GM23248 (cell line): ENCODE measurements at regions not wholly inside any gene's neighbourhood (a gene's known extent, or its start where the extent isn't known, plus 50 kb on each side); places are given as distances from the start of the nearest gene placed in this dataset.
A peak's percentile ranks its signal among the peaks of the same experiment; 100 is the strongest.

Experiments
- DNase-seq: peaks from one replicate; pipeline ENCODE4 v3.0.0-alpha.2; 2015
- H2AFZ ChIP-seq: fragments of 200-600 bp; sonication (generic); 2 replicates; pipeline ENCODE4 v1.6.1; 2016; ENCODE audit warnings: antibody characterized with exemption
- H3F3A ChIP-seq: fragments of 200-600 bp; sonication (generic); 2 replicates; pipeline ENCODE4 v1.6.1; 2016; ENCODE audit warnings: mild to moderate bottlenecking, antibody characterized with exemption, mixed run types; ENCODE audit not compliant: insufficient read depth
- H3K27ac ChIP-seq: fragments of 200-600 bp; sonication (generic); 2 replicates; pipeline ENCODE4 v1.5.1; 2016; ENCODE audit warnings: mild to moderate bottlenecking
- H3K27me3 ChIP-seq: fragments of 200-600 bp; sonication (generic); replicated peaks from 2 replicates; pipeline ENCODE4 v1.6.1; 2016; ENCODE audit warnings: mild to moderate bottlenecking; ENCODE audit not compliant: insufficient read depth
- H3K36me3 ChIP-seq: fragments of 200-600 bp; sonication (generic); 2 replicates; pipeline ENCODE4 v1.6.1; 2016; ENCODE audit warnings: low read depth, mild to moderate bottlenecking
- H3K4me1 ChIP-seq: fragments of 200-600 bp; sonication (generic); 2 replicates; pipeline ENCODE4 v1.6.1; 2016; ENCODE audit warnings: mild to moderate bottlenecking; ENCODE audit not compliant: insufficient read depth
- H3K4me2 ChIP-seq: fragments of 200-600 bp; sonication (generic); one replicate; pipeline ENCODE4 v1.6.1; 2016; ENCODE audit warnings: mild to moderate bottlenecking; ENCODE audit not compliant: unreplicated experiment
- H3K4me3 ChIP-seq: fragments of 200-600 bp; sonication (generic); 2 replicates; pipeline ENCODE4 v1.5.1; 2016; ENCODE audit warnings: mild to moderate bottlenecking
- H3K79me2 ChIP-seq: fragments of 200-600 bp; sonication (generic); 2 replicates; pipeline ENCODE4 v1.6.1; 2016; ENCODE audit warnings: mild to moderate bottlenecking; ENCODE audit not compliant: insufficient read depth
- H3K9ac ChIP-seq: fragments of 200-600 bp; sonication (generic); 2 replicates; pipeline ENCODE4 v1.6.1; 2016; ENCODE audit warnings: mild to moderate bottlenecking
- H3K9me2 ChIP-seq: fragments of 200-600 bp; sonication (generic); 2 replicates; pipeline ENCODE4 v1.6.1; 2016; ENCODE audit warnings: mixed run types, mild to moderate bottlenecking, moderate library complexity; ENCODE audit not compliant: insufficient read depth
- H3K9me3 ChIP-seq: fragments of 200-600 bp; sonication (generic); one replicate; pipeline ENCODE4 v1.6.1; 2017; ENCODE audit warnings: low read depth
- H4K20me1 ChIP-seq: fragments of 200-600 bp; sonication (generic); 2 replicates; pipeline ENCODE4 v1.6.0; 2016; ENCODE audit not compliant: insufficient read depth
- EZH2 ChIP-seq: fragments of 200-600 bp; sonication (generic); IDR thresholded peaks from 2 replicates; pipeline ENCODE4 v1.6.1; 2018; ENCODE audit warnings: antibody characterized with exemption, mild to moderate bottlenecking; ENCODE audit not compliant: insufficient read depth, poor library complexity, severe bottlenecking
- EZH2phosphoT487 ChIP-seq: fragments of 200-600 bp; sonication (generic); IDR thresholded peaks from 2 replicates; pipeline ENCODE4 v1.6.1; 2018; ENCODE audit warnings: antibody characterized with exemption, moderate library complexity, mild to moderate bottlenecking, low read depth; ENCODE audit not compliant: insufficient read depth
- WGBS, 2 experiments: methylation state at CpG; one replicate each; pipeline ENCODE4 v1.1.6; 2015 to 2017; ENCODE audit warnings: low lambda C conversion rate in 2 of 2, low coverage in 1 of 2; ENCODE audit errors: missing lambda C conversion rate in 2 of 2; 5-methylcytosine and 5-hydroxymethylcytosine counted together
- in situ Hi-C: fragments of 300-500 bp; cut with MboI; formaldehyde crosslinking; loops from 2 replicates; pipeline ENCODE4 v1.15.0; 2020

GRCh38 chr1:115428256-115428655 lies 90.2 kb upstream of the NGF start:
- Histone ChIP-seq H2AFZ (no peak overlapping the region), H3K79me2 (no peaks in the 10 kb centered on the region), H4K20me1 (no peaks in the 10 kb centered on the region), H3K4me3 (no peak overlapping the region), H3K9me3 (no peaks in the 10 kb centered on the region), H3K27me3 (no peaks in the 10 kb centered on the region), H3K36me3 (no peaks in the 10 kb centered on the region), H3K9me2 (no peaks in the 10 kb centered on the region), H3K4me1 (peaks cover 82% of the 10 kb centered on the region), H3K4me2 (no peak overlapping the region), H3F3A (peaks cover 55% of the 10 kb centered on the region), H3K27ac (peak overlapping the region; percentile 98), H3K9ac (no peak overlapping the region)
- in situ Hi-C loops, result no loop called here
- DNase-seq, result peak; percentile 26
- TF ChIP-seq EZH2 (no peak), EZH2phosphoT487 (no peak)
- WGBS, 2 experiments, result 67 to 77% methylated on average over 2 of the region's 2 CpGs

DNA sequence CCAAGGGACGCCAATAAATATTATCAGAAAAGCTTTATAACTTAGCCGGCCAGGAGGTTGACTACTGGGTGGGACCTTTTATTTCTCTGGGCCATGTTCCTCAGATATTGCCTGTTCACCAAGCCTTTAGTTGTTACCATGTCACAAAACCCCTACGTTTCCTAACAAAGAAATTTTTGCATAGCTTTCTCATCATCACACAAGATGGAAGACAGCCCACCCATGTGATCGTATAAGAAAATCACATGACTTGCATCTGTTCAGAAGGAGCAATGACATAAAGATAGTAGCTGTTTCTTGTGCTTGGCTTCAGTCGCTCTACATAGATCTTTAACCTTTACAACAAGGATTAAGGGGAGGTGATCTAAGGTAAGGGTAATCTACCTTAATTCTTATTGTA lies 88.9 kb upstream of the NGF start:
- peaks cover 78% of the 10 kb centered on the region for H3K4me1 ChIP-seq

GRCh38 chr1:115426231-115426771 lies 88.3 kb upstream of the NGF start:
- Histone ChIP-seq H3K27ac (peak overlapping the region; percentile 87), H3F3A (peaks cover 51% of the 10 kb centered on the region), H3K36me3 (no peaks in the 10 kb centered on the region), H3K27me3 (no peaks in the 10 kb centered on the region), H3K9ac (peak overlapping the region; percentile 64), H3K4me1 (peaks cover 71% of the 10 kb centered on the region), H4K20me1 (no peaks in the 10 kb centered on the region), H3K9me3 (no peaks in the 10 kb centered on the region), H3K9me2 (no peaks in the 10 kb centered on the region), H2AFZ (peak overlapping the region; percentile 40; the same call in 1 of the 2 replicates), H3K4me3 (no peak overlapping the region), H3K4me2 (peak overlapping the region; percentile 29), H3K79me2 (no peaks in the 10 kb centered on the region)
- 3 to 4% methylated on average over 6 of the region's 6 CpGs for WGBS, 2 experiments
- TF ChIP-seq EZH2 (no peak), EZH2phosphoT487 (0 out of 2 replicates have a peak, but pooled peaks have one; percentile 34)
- peak; percentile 92 for DNase-seq
- in situ Hi-C loops, result no loop called here

More for the DNA sequence above, 88.9 kb upstream of the NGF start:
- H3K27me3 ChIP-seq, result no peaks in the 10 kb centered on the region
- peak overlapping the region; percentile 87 for H3K27ac ChIP-seq
- peak overlapping the region; percentile 21 for H3K4me2 ChIP-seq
- no peak overlapping the region for H3K4me3 ChIP-seq
- H3K9ac ChIP-seq, result peak overlapping the region; percentile 64
- no peaks in the 10 kb centered on the region for H3K9me2 ChIP-seq
- 87 to 92% methylated on average over 5 of the region's 5 CpGs for WGBS, 2 experiments
- TF ChIP-seq EZH2, result no peak
- no peak for TF ChIP-seq EZH2phosphoT487
- H3K36me3 ChIP-seq, result no peaks in the 10 kb centered on the region
- in situ Hi-C loops, result no loop called here
- no peak overlapping the region for H2AFZ ChIP-seq
- H3K79me2 ChIP-seq, result no peaks in the 10 kb centered on the region
- H3K9me3 ChIP-seq, result no peaks in the 10 kb centered on the region
- peak; percentile 32 for DNase-seq
- no peaks in the 10 kb centered on the region for H4K20me1 ChIP-seq
- peaks cover 55% of the 10 kb centered on the region for H3F3A ChIP-seq

DNA sequence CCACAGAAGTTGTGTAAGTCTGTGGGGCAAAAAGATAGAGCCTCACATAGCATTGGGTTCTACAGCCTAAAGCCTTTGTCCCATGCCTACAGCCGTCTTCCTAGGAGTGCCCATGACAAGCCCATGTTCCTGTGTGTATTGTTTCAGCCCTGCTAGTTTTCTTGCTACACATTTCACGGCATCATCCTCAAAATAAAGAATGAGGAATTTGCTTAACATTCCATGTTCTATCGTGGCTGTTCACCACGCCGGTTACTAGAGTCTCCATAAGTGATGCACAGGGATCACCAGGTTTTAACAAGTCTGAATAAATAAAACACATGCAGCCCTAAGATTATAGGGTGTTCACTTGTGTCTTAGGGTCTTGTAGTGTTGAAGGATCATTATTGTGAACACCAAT lies 87.4 kb upstream of the NGF start:
- no peak for DNase-seq
- Histone ChIP-seq H3K79me2 (no peaks in the 10 kb centered on the region), H3K9me3 (no peaks in the 10 kb centered on the region), H3F3A (peaks cover 45% of the 10 kb centered on the region), H3K27ac (peak overlapping the region; percentile 87), H3K36me3 (no peaks in the 10 kb centered on the region), H3K4me3 (no peak overlapping the region), H3K27me3 (no peaks in the 10 kb centered on the region), H3K4me2 (no peak overlapping the region), H3K4me1 (peaks cover 63% of the 10 kb centered on the region), H2AFZ (no peak overlapping the region), H3K9ac (peak overlapping the region; percentile 64), H4K20me1 (no peaks in the 10 kb centered on the region), H3K9me2 (no peaks in the 10 kb centered on the region)
- TF ChIP-seq EZH2 (no peak), EZH2phosphoT487 (no peak)
- 97 to 98% methylated on average over 5 of the region's 5 CpGs for WGBS, 2 experiments
- in situ Hi-C loops, result no loop called here
